ENCODE measurements at regions not wholly inside any gene's neighbourhood (a gene's known extent, or its start where the extent isn't known, plus 50 kb on each side); places are given as distances from the start of the nearest gene placed in this dataset.

DNA sequence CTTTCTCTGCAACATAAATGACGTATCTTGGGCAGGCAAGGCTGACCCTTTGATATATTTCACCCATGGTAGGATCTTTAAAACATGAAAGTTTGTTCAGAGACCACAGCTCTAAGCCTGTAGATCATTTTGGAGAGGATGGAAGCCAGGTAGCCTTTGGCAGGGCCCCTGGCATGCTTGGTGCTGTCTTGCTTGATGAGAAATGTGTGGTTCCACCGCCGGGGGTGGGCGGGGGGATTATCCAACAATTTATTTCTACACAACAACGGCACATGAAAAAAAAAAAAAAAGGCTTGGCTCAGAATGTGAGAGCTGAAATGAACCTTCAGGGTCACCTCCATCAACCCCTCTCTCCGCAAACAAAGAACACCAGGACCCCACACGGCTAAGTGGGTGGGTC lies 112.9 kb upstream of the MBNL2 start:
- Histone ChIP-seq H3K36me3 (ENCODE audit: control insufficient read depth in 2 of 2, insufficient read depth in 2 of 2, low read length in 1 of 2) (no peaks in the 10 kb centered on the region), H3K9me3 (ENCODE audit: control insufficient read depth in 2 of 2, insufficient read depth in 1 of 2, low read length in 1 of 2) (no peaks in the 10 kb centered on the region), H3K4me1 (ENCODE audit: control insufficient read depth in 2 of 2, insufficient read depth in 2 of 2, low read length in 2 of 2) (peaks cover 0 to 6% of the 10 kb centered on the region in 2 donors), H3K27ac (ENCODE audit: low read depth in 1 of 2, low read length in 1 of 2) (no peak overlapping the region), H3K27me3 (ENCODE audit: control insufficient read depth in 2 of 2, insufficient read depth in 1 of 2, low read length in 1 of 2) (peaks cover 0 to 10% of the 10 kb centered on the region in 2 donors), H3K4me3 (ENCODE audit: low read length in 2 of 2) (no peak overlapping the region)
- no peak for DNase-seq (ENCODE audit: low read depth in 6 of 9, low spot score in 9 of 9)
- 86% methylated on average over 7 of the region's 7 CpGs for WGBS

DNA sequence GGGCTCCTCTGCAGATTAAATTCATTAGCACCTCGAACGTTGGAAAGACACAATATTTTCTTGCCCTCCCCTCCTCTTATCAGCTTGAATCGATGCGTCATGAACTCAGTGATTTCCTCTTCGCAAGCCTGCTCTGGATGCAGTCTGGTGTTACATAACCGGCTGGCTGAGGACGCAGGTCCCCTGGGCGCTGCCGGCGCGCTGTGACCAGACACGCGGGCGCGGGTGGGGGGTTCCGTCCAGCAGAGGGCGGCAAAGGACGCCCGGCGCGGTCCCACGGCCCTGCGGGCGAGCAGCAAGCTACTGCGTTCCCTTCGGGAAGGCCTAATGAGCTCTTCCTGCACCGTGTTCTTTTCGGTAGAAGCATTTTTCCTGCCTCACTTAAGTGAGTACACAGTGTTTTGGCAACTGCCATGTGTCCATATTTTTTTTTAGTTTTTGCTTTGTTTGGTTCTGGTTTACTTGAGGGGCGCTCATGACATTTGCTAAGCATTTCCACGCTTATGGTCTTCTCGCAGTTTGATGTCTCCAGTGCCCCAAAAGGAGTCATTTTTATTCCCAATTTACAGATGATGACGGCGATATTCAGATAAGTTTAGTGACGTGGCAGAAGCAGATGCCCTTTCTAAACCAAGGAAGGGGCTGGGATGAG lies 112.2 kb upstream of the MBNL2 start:
- Histone ChIP-seq H3K9me3 (ENCODE audit: control insufficient read depth in 2 of 2, insufficient read depth in 1 of 2, low read length in 1 of 2) (no peaks in the 10 kb centered on the region), H3K36me3 (ENCODE audit: control insufficient read depth in 2 of 2, insufficient read depth in 2 of 2, low read length in 1 of 2) (no peaks in the 10 kb centered on the region), H3K4me3 (ENCODE audit: low read length in 2 of 2) (no peak overlapping the region), H3K27ac (ENCODE audit: low read depth in 1 of 2, low read length in 1 of 2) (no peak overlapping the region), H3K27me3 (ENCODE audit: control insufficient read depth in 2 of 2, insufficient read depth in 1 of 2, low read length in 1 of 2) (peaks cover 0 to 15% of the 10 kb centered on the region in 2 donors), H3K4me1 (ENCODE audit: control insufficient read depth in 2 of 2, insufficient read depth in 2 of 2, low read length in 2 of 2) (peaks cover 0 to 6% of the 10 kb centered on the region in 2 donors)
- peak; percentile 18 to 76 (median 47) for DNase-seq (ENCODE audit: low read depth in 6 of 9, low spot score in 9 of 9)
- 16% methylated on average over 34 of the region's 34 CpGs for WGBS

DNA sequence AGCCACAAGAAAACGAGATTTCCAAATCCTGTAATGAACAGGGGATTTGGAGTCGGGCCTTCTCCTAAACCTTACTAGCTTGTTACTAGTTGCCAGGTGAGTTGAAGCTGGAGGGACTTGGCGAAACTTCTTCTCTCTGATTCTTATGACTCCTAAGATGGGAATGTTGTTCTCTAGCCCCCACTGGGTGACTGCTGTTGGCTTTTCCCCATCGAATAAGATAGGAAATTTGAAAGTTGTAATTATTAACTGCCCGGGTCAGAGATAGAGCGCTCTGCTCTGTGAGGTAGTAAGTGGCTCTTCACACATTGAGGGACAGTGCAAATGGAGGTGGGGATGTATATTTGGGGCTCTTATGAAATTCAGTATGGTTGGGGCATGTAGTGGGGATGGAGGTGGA lies 111.2 kb upstream of the MBNL2 start:
- no peak overlapping the region for H3K4me3 ChIP-seq (ENCODE audit: low read length in 2 of 2)
- H3K4me1 ChIP-seq (ENCODE audit: control insufficient read depth in 2 of 2, insufficient read depth in 2 of 2, low read length in 2 of 2): peaks cover 0 to 6% of the 10 kb centered on the region in 2 donors
- peaks cover 0 to 16% of the 10 kb centered on the region in 2 donors for H3K27me3 ChIP-seq (ENCODE audit: control insufficient read depth in 2 of 2, insufficient read depth in 1 of 2, low read length in 1 of 2)
- no peak overlapping the region for H3K27ac ChIP-seq (ENCODE audit: low read depth in 1 of 2, low read length in 1 of 2)
- WGBS: 96% methylated on average over 6 of the region's 6 CpGs
- no peaks in the 10 kb centered on the region for H3K36me3 ChIP-seq (ENCODE audit: control insufficient read depth in 2 of 2, insufficient read depth in 2 of 2, low read length in 1 of 2)
- no peaks in the 10 kb centered on the region for H3K9me3 ChIP-seq (ENCODE audit: control insufficient read depth in 2 of 2, insufficient read depth in 1 of 2, low read length in 1 of 2)
- no peak for DNase-seq (ENCODE audit: low read depth in 6 of 9, low spot score in 9 of 9)

DNA sequence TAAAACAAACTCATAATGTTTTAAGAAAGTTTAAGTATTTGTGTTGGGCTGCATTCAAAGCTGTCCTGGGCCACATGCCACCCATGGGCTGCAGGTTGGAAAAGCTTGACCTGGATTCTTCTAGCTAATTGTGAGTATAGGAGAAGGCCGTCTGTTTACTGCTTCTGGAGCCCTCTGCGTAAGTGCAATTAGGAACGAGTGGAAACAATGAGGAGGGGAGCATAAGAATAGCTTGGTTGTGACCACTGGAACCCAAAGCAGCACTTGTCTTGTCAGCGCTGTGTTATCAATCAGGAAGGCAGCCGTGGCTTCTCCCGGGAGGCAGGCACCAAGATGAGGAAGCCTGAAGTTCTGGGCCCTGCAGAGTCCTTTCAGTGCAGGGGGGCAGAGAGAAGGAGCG lies 110.4 kb upstream of the MBNL2 start:
- Histone ChIP-seq H3K36me3 (ENCODE audit: control insufficient read depth in 2 of 2, insufficient read depth in 2 of 2, low read length in 1 of 2) (no peaks in the 10 kb centered on the region), H3K4me3 (ENCODE audit: low read length in 2 of 2) (no peak overlapping the region), H3K27ac (ENCODE audit: low read depth in 1 of 2, low read length in 1 of 2) (no peak overlapping the region), H3K4me1 (ENCODE audit: control insufficient read depth in 2 of 2, insufficient read depth in 2 of 2, low read length in 2 of 2) (peaks cover 0 to 6% of the 10 kb centered on the region in 2 donors), H3K27me3 (ENCODE audit: control insufficient read depth in 2 of 2, insufficient read depth in 1 of 2, low read length in 1 of 2) (peaks cover 0 to 19% of the 10 kb centered on the region in 2 donors), H3K9me3 (ENCODE audit: control insufficient read depth in 2 of 2, insufficient read depth in 1 of 2, low read length in 1 of 2) (no peaks in the 10 kb centered on the region)
- DNase-seq (ENCODE audit: low read depth in 6 of 9, low spot score in 9 of 9): no peak
- 85% methylated on average over 7 of the region's 7 CpGs for WGBS

DNA sequence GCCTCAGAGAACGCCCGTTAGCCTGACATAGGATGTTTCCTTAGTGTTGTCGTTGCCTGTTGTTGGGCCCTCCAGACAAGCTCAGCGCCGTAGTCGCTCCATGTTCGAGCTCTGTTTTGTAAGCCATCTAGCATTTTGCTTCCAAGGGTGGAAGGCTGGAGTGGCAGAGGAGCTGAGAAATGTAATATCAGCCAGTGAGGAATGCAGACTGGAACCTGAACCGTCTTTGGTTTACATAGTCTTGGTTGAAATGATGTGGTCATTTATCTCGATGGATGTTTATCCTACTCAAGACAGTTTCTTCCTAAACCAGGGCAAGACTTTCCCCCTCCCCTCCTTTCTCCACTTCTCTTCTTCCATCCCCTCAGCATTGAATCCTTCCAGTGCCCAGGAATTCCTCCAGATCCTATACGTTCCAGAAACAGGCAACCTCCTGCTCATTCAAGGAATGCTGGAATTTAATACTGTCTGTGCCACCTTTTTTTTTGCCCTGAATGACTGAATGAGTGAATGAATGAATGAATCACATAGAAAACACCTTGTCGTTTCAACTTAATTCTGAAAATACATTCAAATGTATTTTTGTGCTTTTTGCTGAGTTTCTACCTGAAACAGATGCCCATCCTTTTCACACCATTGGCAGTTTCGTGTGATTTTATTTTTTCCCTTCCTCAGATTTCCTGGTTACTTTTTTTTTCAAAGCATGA lies 109.5 kb upstream of the MBNL2 start:
- Histone ChIP-seq H3K4me1 (ENCODE audit: control insufficient read depth in 2 of 2, insufficient read depth in 2 of 2, low read length in 2 of 2) (peaks cover 0 to 6% of the 10 kb centered on the region in 2 donors), H3K9me3 (ENCODE audit: control insufficient read depth in 2 of 2, insufficient read depth in 1 of 2, low read length in 1 of 2) (no peaks in the 10 kb centered on the region), H3K4me3 (ENCODE audit: low read length in 2 of 2) (no peak overlapping the region), H3K27ac (ENCODE audit: low read depth in 1 of 2, low read length in 1 of 2) (no peak overlapping the region), H3K36me3 (ENCODE audit: control insufficient read depth in 2 of 2, insufficient read depth in 2 of 2, low read length in 1 of 2) (no peaks in the 10 kb centered on the region), H3K27me3 (ENCODE audit: control insufficient read depth in 2 of 2, insufficient read depth in 1 of 2, low read length in 1 of 2) (peaks cover 0 to 19% of the 10 kb centered on the region in 2 donors)
- 84% methylated on average over 12 of the region's 12 CpGs for WGBS
- DNase-seq (ENCODE audit: low read depth in 6 of 9, low spot score in 9 of 9): no peak

DNA sequence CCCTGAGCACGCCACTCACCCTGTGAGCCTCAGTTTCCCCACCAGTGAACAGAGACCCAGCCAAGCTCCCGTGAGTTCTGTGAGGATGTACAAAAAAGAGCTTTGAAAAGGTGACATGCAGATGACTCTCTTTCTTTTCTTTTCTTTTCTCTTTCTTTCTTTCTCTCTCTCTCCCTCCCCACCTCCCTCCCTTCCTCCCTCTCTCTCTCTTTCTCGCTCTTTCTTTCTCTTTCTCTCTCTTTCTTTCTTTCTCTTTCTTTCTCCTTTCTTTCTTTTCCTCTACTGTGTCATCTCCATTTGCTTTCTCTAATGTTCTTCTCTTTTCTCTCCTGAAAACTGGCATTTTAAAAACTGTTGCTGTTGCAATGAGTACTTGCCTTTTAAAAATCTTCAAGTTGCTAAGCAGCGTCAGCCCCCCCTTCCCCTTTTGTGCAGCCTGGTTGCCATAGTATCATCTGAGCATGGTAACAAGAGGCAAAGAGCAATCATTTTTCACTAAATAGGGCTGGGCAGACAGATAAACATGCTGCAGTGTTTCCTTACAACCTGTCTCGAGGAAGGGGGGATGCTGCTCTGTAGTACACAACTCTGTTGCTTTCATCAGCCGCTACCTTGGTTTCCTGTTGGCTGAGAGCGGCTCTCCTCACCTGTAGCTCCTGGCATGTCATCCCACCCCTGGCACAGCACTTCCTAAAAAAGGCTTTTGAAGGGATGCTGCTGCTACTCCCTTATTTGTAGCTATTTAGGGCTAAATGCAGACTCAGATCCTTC lies 108.7 kb upstream of the MBNL2 start:
- no peak overlapping the region for H3K4me3 ChIP-seq (ENCODE audit: low read length in 2 of 2)
- H3K27ac ChIP-seq (ENCODE audit: low read depth in 1 of 2, low read length in 1 of 2): no peak overlapping the region
- peaks cover 0 to 19% of the 10 kb centered on the region in 2 donors for H3K27me3 ChIP-seq (ENCODE audit: control insufficient read depth in 2 of 2, insufficient read depth in 1 of 2, low read length in 1 of 2)
- H3K36me3 ChIP-seq (ENCODE audit: control insufficient read depth in 2 of 2, insufficient read depth in 2 of 2, low read length in 1 of 2): no peaks in the 10 kb centered on the region
- DNase-seq (ENCODE audit: low read depth in 6 of 9, low spot score in 9 of 9): no peak
- H3K9me3 ChIP-seq (ENCODE audit: control insufficient read depth in 2 of 2, insufficient read depth in 1 of 2, low read length in 1 of 2): no peaks in the 10 kb centered on the region
- 65% methylated on average over 7 of the region's 7 CpGs for WGBS
- H3K4me1 ChIP-seq (ENCODE audit: control insufficient read depth in 2 of 2, insufficient read depth in 2 of 2, low read length in 2 of 2): peaks cover 0 to 6% of the 10 kb centered on the region in 2 donors

DNA sequence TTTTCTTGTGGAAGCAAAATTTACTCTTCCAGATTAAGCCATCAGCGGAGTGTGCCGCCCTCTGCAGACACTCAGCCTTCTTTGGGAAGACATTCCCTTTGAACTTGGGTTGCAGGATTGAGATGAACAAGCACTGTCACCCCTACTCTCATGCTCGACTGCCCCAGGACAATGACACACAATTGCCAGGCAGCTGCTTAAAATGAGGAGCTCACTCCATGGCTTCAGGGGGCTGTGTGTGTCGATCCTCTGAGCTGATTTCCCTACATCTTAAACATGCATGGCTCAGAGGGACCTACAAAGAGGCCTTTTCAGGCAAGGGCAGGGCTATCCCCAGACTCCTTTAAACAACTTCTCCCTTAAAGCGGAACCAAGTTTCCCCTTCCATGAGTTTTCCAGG lies 107.5 kb upstream of the MBNL2 start:
- DNase-seq (ENCODE audit: low read depth in 6 of 9, low spot score in 9 of 9): no peak
- H3K4me1 ChIP-seq (ENCODE audit: control insufficient read depth in 2 of 2, insufficient read depth in 2 of 2, low read length in 2 of 2): peaks cover 0 to 2% of the 10 kb centered on the region in 2 donors
- peak overlapping the region in 1 of 2 donors; percentile 8 for H3K27ac ChIP-seq (ENCODE audit: low read depth in 1 of 2, low read length in 1 of 2)
- WGBS: 79% methylated on average over 5 of the region's 5 CpGs
- peaks cover 0 to 13% of the 10 kb centered on the region in 2 donors for H3K27me3 ChIP-seq (ENCODE audit: control insufficient read depth in 2 of 2, insufficient read depth in 1 of 2, low read length in 1 of 2)
- no peaks in the 10 kb centered on the region for H3K9me3 ChIP-seq (ENCODE audit: control insufficient read depth in 2 of 2, insufficient read depth in 1 of 2, low read length in 1 of 2)
- H3K4me3 ChIP-seq (ENCODE audit: low read length in 2 of 2): no peak overlapping the region
- no peaks in the 10 kb centered on the region for H3K36me3 ChIP-seq (ENCODE audit: control insufficient read depth in 2 of 2, insufficient read depth in 2 of 2, low read length in 1 of 2)

DNA sequence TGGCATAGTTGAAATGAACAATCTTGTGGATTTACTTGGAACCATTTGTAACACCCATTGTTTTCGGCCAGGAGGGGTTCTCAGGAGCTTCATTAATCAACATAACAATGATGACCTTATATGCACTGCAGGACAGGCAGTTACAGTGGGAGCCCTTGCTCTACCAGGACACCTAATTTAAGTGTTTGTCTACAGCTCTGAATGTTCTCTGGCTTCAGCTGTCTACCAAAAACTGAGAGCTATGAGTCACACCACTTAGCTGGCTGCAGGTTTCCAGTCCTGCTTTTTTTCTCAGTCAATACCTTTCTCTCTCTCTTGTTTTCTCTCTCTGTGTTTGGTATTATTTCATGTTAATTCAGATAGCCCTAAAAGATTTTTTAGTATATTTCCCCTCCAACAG lies 105.4 kb upstream of the MBNL2 start:
- WGBS: 98% methylated on average over 1 of the region's 1 CpG
- no peak for DNase-seq (ENCODE audit: low read depth in 6 of 9, low spot score in 9 of 9)
- Histone ChIP-seq H3K9me3 (ENCODE audit: control insufficient read depth in 2 of 2, insufficient read depth in 1 of 2, low read length in 1 of 2) (no peaks in the 10 kb centered on the region), H3K4me3 (ENCODE audit: low read length in 2 of 2) (no peak overlapping the region), H3K27me3 (ENCODE audit: control insufficient read depth in 2 of 2, insufficient read depth in 1 of 2, low read length in 1 of 2) (peaks cover 0 to 16% of the 10 kb centered on the region in 2 donors), H3K36me3 (ENCODE audit: control insufficient read depth in 2 of 2, insufficient read depth in 2 of 2, low read length in 1 of 2) (no peaks in the 10 kb centered on the region), H3K4me1 (ENCODE audit: control insufficient read depth in 2 of 2, insufficient read depth in 2 of 2, low read length in 2 of 2) (no peaks in the 10 kb centered on the region), H3K27ac (ENCODE audit: low read depth in 1 of 2, low read length in 1 of 2) (no peak overlapping the region)

DNA sequence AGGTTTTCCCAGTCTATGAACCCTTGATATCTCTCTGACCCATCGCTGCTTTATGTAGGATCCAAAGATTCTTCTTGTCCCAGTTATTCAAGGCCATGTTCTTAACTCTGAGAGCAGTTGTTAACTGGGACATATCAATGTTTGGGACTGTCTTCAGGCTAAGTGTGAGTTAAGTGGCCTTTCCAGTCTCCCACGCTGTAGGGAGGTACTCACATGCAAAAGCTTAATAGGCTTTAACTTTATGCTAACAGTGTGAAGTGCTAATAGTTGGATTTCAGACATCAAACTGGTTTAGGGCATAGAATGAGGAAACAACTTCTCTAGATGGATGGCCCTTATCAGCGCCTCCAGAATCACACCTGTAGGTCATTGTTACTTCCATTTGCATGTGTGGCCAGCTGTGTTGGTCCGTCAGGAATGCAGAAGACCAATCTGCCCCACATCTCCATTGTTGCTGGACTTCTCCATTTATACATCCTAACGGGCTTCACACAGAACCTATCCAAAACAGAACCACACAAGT lies 104.7 kb upstream of the MBNL2 start:
- Histone ChIP-seq H3K4me1 (ENCODE audit: control insufficient read depth in 2 of 2, insufficient read depth in 2 of 2, low read length in 2 of 2) (no peaks in the 10 kb centered on the region), H3K9me3 (ENCODE audit: control insufficient read depth in 2 of 2, insufficient read depth in 1 of 2, low read length in 1 of 2) (no peaks in the 10 kb centered on the region), H3K27ac (ENCODE audit: low read depth in 1 of 2, low read length in 1 of 2) (no peak overlapping the region), H3K36me3 (ENCODE audit: control insufficient read depth in 2 of 2, insufficient read depth in 2 of 2, low read length in 1 of 2) (no peaks in the 10 kb centered on the region), H3K27me3 (ENCODE audit: control insufficient read depth in 2 of 2, insufficient read depth in 1 of 2, low read length in 1 of 2) (peaks cover 0 to 16% of the 10 kb centered on the region in 2 donors), H3K4me3 (ENCODE audit: low read length in 2 of 2) (no peak overlapping the region)
- WGBS: 93% methylated on average over 5 of the region's 5 CpGs
- no peak for DNase-seq (ENCODE audit: low read depth in 6 of 9, low spot score in 9 of 9)
